Neural cell (in vitro differentiated cells): ENCODE measurements at regions not wholly inside any gene's neighbourhood (a gene's known extent, or its start where the extent isn't known, plus 50 kb on each side); places are given as distances from the start of the nearest gene placed in this dataset.

Experiments
- H2AFZ ChIP-seq: fragments of 200-600, 300-800 bp; sonication (generic), shearing (Covaris generic); 2 replicates; pipeline ENCODE4 v1.6.0; 2014; ENCODE audit warnings: low read depth, mild to moderate bottlenecking, antibody characterized with exemption, low read length, moderate library complexity
- H3F3A ChIP-seq: fragments of 200-600 bp; shearing (Covaris generic); 2 replicates; pipeline ENCODE4 v1.6.1; 2016; ENCODE audit warnings: mild to moderate bottlenecking, moderate library complexity, mixed read lengths, antibody characterized with exemption, low read length; ENCODE audit not compliant: insufficient read depth, poor library complexity, severe bottlenecking
- H3K27ac ChIP-seq: fragments of 200-600, 300-800 bp; sonication (generic), shearing (Covaris generic); 2 replicates; pipeline ENCODE4 v1.5.1; 2014; ENCODE audit warnings: mild to moderate bottlenecking, low read length, moderate library complexity
- H3K27me3 ChIP-seq: fragments of 300-800, 200-600 bp; sonication (generic), shearing (Covaris generic); 2 replicates; pipeline ENCODE4 v1.6.0; 2014; ENCODE audit warnings: mild to moderate bottlenecking, low read depth, low read length, moderate library complexity; ENCODE audit not compliant: insufficient read depth
- H3K36me3 ChIP-seq: fragments of 300-800, 200-600 bp; sonication (generic), shearing (Covaris generic); 2 replicates; pipeline ENCODE4 v1.5.1; 2014; ENCODE audit warnings: mild to moderate bottlenecking, antibody characterized with exemption, low read length, moderate library complexity; ENCODE audit not compliant: insufficient read depth
- H3K4me2 ChIP-seq: fragments of 300-800, 200-600 bp; sonication (generic), shearing (Covaris generic); 2 replicates; pipeline ENCODE4 v1.6.0; 2014; ENCODE audit warnings: mild to moderate bottlenecking, low read length
- H3K4me3 ChIP-seq: fragments of 300-800, 200-600 bp; sonication (generic), shearing (Covaris generic); 2 replicates; pipeline ENCODE4 v1.5.1; 2014; ENCODE audit warnings: mild to moderate bottlenecking, low read length, moderate library complexity
- H3K79me2 ChIP-seq: fragments of 200-600 bp; shearing (Covaris generic); replicated peaks from 2 replicates; pipeline ENCODE4 v1.6.0; 2014; ENCODE audit warnings: mild to moderate bottlenecking, low read length, moderate library complexity; ENCODE audit not compliant: insufficient read depth
- H3K9ac ChIP-seq: fragments of 300-800, 200-600 bp; sonication (generic), shearing (Covaris generic); 2 replicates; pipeline ENCODE4 v1.6.1; 2016; ENCODE audit warnings: mild to moderate bottlenecking, low read length, mixed read lengths
- H3K9me2 ChIP-seq: fragments of 200-600 bp; shearing (Covaris generic); 2 replicates; pipeline ENCODE4 v1.6.1; 2016; ENCODE audit warnings: mild to moderate bottlenecking, low read length, mixed read lengths; ENCODE audit not compliant: insufficient read depth
- H3K9me3 ChIP-seq: fragments of 200-600, 300-800 bp; sonication (generic), shearing (Covaris generic); 2 replicates; pipeline ENCODE4 v1.6.1; 2016; ENCODE audit warnings: mild to moderate bottlenecking, mixed run types, low read length, moderate library complexity, mixed read lengths
- H4K20me1 ChIP-seq: fragments of 200-600 bp; shearing (Covaris generic); 2 replicates; pipeline ENCODE4 v1.6.1; 2016; ENCODE audit warnings: mild to moderate bottlenecking, mixed run types; ENCODE audit not compliant: insufficient read depth
- CTCF ChIP-seq: fragments of 450-650 bp; IDR thresholded peaks from 2 replicates; pipeline ENCODE4 v1.5.1; 2014; ENCODE audit warnings: antibody characterized with exemption, mild to moderate bottlenecking, moderate library complexity; ENCODE audit not compliant: poor library complexity, severe bottlenecking
- EP300 ChIP-seq: fragments of 450-650 bp; conservative IDR thresholded peaks from 2 replicates; pipeline ENCODE4 v1.6.1; 2014; ENCODE audit warnings: antibody characterized with exemption, mild to moderate bottlenecking, moderate library complexity; ENCODE audit not compliant: poor library complexity, severe bottlenecking
- EZH2 ChIP-seq: fragments of 200-600, 300-800 bp; shearing (Covaris generic), sonication (generic); IDR thresholded peaks from 2 replicates; pipeline ENCODE4 v1.6.1; 2014; ENCODE audit warnings: antibody characterized with exemption, low read length, borderline replicate concordance, mild to moderate bottlenecking; ENCODE audit not compliant: insufficient read depth, poor library complexity, severe bottlenecking
- MXI1 ChIP-seq: fragments of 450-650 bp; conservative IDR thresholded peaks from 2 replicates; pipeline ENCODE4 v1.6.1; 2014; ENCODE audit warnings: antibody characterized with exemption, mild to moderate bottlenecking; ENCODE audit not compliant: poor library complexity, severe bottlenecking
- POLR2AphosphoS5 ChIP-seq: IDR thresholded peaks from 2 replicates; pipeline ENCODE4 v1.6.1; 2012
- RAD21 ChIP-seq: fragments of 450-650 bp; conservative IDR thresholded peaks from 2 replicates; pipeline ENCODE4 v1.6.1; 2014; ENCODE audit warnings: antibody characterized with exemption, mild to moderate bottlenecking, moderate library complexity
- REST ChIP-seq: IDR thresholded peaks from 2 replicates; pipeline ENCODE4 v1.6.1; 2012; ENCODE audit warnings: borderline replicate concordance
- SMC3 ChIP-seq: fragments of 450-650 bp; conservative IDR thresholded peaks from 2 replicates; pipeline ENCODE4 v1.6.1; 2014; ENCODE audit warnings: antibody characterized with exemption, mild to moderate bottlenecking, moderate library complexity; ENCODE audit not compliant: poor library complexity
- TAF1 ChIP-seq: IDR thresholded peaks from 2 replicates; pipeline ENCODE4 v1.6.1; 2012; ENCODE audit warnings: low read depth

GRCh38 chr4:14614840-14615239, 387.4 kb upstream of the CPEB2 start:
- H3K9ac ChIP-seq = no peak overlapping the region
- H4K20me1 ChIP-seq = no peaks in the 10 kb centered on the region
- no peak overlapping the region for H2AFZ ChIP-seq
- no peaks in the 10 kb centered on the region for H3K9me2 ChIP-seq
- H3K4me2 ChIP-seq = no peak overlapping the region
- no peaks in the 10 kb centered on the region for H3K27me3 ChIP-seq
- H3F3A ChIP-seq = no peaks in the 10 kb centered on the region
- TF ChIP-seq REST (no peak), CTCF (no peak), TAF1 (no peak), EP300 (no peak), POLR2AphosphoS5 (no peak), RAD21 (no peak), EZH2 (no peak)
- no peak overlapping the region for H3K4me3 ChIP-seq
- H3K9me3 ChIP-seq = no peaks in the 10 kb centered on the region
- no peak overlapping the region for H3K27ac ChIP-seq
- H3K79me2 ChIP-seq = no peaks in the 10 kb centered on the region
- no peaks in the 10 kb centered on the region for H3K36me3 ChIP-seq

- no peaks in the 10 kb centered on the region for H3K9me2 ChIP-seq
- H3K4me2 ChIP-seq = no peak overlapping the region
- no peak overlapping the region for H2AFZ ChIP-seq
- no peak overlapping the region for H3K9ac ChIP-seq
- no peaks in the 10 kb centered on the region for H3K9me3 ChIP-seq
- H3K27me3 ChIP-seq = no peaks in the 10 kb centered on the region
- no peaks in the 10 kb centered on the region for H3K36me3 ChIP-seq
- no peaks in the 10 kb centered on the region for H3F3A ChIP-seq
- H4K20me1 ChIP-seq = no peaks in the 10 kb centered on the region
- TF ChIP-seq EZH2 (no peak), POLR2AphosphoS5 (no peak), MXI1 (no peak), REST (no peak), SMC3 (no peak), EP300 (no peak), CTCF (no peak), TAF1 (no peak), RAD21 (no peak)
- no peaks in the 10 kb centered on the region for H3K79me2 ChIP-seq
- H3K27ac ChIP-seq = no peak overlapping the region
- H3K4me3 ChIP-seq = no peak overlapping the region
Measured at GRCh38 chr4:14615671-14616070, 386.6 kb upstream of the CPEB2 start.
